Adrenal gland (tissue), 5 donors: ENCODE measurements at regions not wholly inside any gene's neighbourhood (a gene's known extent, or its start where the extent isn't known, plus 50 kb on each side); places are given as distances from the start of the nearest gene placed in this dataset.

Experiments used
- CTCF ChIP-seq, 6 experiments: fragments of 450-650 bp in 4 of 6; fragments of 200-600 bp in 2 of 6; sonication (generic) in 1 of 6; IDR thresholded peaks; 1 replicate in 5 of 6; 2 replicates in 1 of 6; pipeline versions ENCODE4 v1.5.1 to v1.8.0; 2016 to 2021; ENCODE audit warnings: antibody characterized with exemption in 6 of 6, mild to moderate bottlenecking in 2 of 6, moderate library complexity in 1 of 6
- POLR2A ChIP-seq, 2 donors: fragments of 450-650 bp; IDR thresholded peaks; one replicate each; pipeline ENCODE4 v1.6.1; 2017; ENCODE audit warnings: antibody characterized with exemption in 2 of 2, mild to moderate bottlenecking in 2 of 2, moderate library complexity in 1 of 2
- donor health status: DM: no; HTN: no; CAD: no.

- no peak for TF ChIP-seq CTCF (IDR thresholded peaks at IDR 0.05)
- no peak for TF ChIP-seq POLR2A (IDR thresholded peaks at IDR 0.05)
Measured at GRCh38 chr2:13950761-13951160, 681.8 kb upstream of the LRATD1 start.
